GM19397 (cell line): ENCODE measurements at regions not wholly inside any gene's neighbourhood (a gene's known extent, or its start where the extent isn't known, plus 50 kb on each side); places are given as distances from the start of the nearest gene placed in this dataset.

ENCODE experiments used
- ATAC-seq: cut with Tn5 transposase; IDR thresholded peaks from one replicate; pipeline ENCODE4 v1.9.1; 2021; ENCODE audit warnings: mild to moderate bottlenecking, moderate library complexity; ENCODE audit not compliant: unreplicated experiment

DNA sequence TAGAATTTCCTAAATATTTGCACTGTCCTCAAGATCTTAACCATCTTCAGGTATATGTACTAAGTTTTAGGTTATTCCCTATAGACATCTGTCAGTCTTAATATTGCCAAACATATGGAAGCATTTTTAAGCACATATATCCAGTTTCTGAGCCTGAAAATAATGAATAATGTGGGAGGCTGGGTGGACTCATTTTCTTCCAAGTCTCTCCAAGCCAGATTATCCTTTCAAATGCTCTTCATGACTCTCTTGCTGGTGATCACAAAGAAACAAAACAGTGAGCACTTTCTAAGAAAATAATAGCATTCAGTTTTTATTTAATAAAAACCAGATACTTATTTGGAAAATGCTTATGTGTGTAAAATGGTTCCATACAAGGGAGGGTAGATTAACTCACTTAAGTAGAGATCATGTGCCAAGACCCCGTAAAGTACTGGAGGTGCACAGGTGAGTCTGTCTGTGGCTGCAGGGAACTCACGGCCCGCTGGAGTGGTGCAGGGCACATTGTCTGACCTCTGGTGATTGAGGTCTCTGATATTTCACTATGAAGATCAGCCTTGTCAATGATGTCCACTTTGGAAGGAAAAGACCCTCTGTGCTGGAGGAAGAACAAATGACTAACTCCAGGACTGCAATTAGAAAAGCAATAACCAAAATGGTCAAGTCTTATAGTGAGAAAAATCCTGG, 161.6 kb downstream of the TMEM18 start:
- ATAC-seq, result no peak

DNA sequence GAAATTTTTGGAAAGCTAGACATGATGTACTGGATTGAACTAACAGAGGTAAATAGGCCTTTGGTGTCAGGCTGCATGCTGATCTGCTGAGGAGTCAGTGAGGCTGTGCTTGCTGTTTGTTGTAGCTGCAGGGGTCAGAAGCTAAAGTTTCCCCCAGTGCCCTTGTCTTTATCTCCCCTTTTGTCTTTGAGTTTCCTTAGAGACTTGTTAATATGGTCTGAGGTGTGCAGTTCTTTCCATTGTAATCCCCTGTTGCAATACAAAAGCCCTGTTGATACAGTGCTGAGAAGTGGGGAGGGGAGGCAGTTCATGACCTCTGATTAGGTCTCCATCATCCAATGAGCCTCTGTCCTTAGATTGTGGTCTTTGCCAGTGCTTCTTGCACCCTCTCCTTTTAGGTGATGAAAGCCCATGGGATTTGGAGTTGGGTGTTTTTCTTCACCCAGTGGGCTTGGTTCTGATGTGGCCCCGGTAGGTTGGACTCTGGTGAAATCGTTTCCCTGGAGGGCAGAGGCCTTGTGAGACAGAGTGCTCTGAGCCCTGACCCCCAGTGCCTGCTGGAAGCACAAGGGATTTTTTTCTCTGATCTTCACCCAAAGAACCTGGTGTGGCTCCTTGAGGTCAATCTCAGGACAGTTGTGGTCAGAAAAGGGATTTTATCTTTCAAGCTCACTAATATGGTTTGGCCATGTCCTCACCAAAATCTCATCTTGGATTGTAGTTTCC, 163.1 kb downstream of the TMEM18 start:
- no peak for ATAC-seq

- ATAC-seq, result no peak
Measured at GRCh38 chr2:510839-511238, 166.4 kb downstream of the TMEM18 start.

DNA sequence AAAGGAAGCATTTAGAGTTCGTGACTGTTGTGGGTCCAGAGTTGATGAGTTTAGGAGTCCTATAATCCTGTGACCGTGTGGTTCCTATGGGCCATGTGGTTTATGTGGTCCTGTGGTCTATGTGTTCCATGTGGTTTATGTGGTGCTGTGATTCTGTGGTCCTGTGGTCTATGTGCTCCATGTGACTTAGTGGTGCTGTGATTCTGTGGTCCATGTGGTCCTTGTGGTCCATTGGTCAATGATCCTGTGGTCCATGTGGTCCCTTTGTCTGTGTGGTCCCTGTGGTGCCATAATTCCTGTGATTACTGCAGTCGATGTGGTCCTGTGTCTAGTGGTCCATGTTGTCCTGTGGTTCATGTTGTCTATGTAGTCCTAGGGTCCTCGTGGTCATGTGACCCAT, 167.3 kb downstream of the TMEM18 start:
- ATAC-seq, result no peak

DNA sequence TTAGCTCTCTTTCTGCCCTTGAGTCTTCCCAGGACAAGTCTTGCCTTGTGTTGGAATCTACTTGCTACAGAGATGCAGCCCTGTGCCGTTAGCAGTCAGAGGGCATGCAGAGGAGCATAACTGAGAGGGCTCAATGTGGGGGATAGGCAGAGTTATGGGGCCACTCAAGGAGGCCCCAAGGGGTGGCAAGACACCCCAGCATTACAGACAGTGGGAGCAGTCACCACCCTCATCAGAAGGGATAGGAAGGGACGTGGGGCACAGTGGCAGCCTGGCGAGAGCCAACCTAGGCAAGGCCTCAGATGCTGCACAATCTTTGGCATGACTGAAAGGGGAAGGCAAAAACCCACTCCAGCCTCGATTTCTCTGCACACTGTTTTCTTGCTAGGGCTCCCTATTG, 169.1 kb downstream of the TMEM18 start:
- no peak for ATAC-seq

DNA sequence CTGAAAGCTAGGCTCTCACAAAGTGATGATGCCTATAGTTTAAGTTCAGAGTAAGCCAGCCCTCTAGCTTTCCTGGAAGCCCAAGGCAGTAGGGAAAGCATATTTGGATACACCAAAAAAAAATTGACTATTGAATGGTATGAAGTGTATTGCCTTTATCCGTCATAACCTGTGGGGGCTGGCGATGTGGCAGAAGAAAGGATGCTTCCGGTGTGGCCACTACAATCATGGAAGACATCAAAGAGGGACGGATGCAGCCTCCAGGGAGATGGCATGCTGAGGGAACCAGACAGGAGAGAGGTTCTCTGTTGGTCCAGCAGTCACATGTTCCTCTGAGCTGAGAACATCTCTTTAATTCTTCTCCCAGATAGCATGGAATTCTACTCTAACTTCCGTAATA, 170.3 kb downstream of the TMEM18 start:
- no peak for ATAC-seq

DNA sequence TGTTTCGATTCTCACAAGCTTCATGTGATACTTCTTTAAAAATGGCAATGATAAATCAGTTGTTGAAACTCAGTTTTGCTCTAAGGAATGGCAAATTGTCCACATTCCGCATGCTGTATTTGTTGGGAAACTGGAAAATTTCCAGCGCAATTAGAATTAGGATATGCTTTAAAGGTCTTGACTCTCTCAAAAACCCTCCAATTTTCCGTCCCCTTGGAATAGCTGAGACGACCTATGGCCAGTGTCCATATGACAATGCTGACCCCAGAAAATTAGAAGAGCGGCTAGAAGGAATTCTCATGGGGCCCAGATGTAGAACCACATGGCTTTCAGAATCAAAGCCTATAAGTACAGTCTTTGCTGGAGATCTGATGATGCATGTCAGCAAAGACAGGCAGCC, 170.8 kb downstream of the TMEM18 start:
- ATAC-seq, result no peak

DNA sequence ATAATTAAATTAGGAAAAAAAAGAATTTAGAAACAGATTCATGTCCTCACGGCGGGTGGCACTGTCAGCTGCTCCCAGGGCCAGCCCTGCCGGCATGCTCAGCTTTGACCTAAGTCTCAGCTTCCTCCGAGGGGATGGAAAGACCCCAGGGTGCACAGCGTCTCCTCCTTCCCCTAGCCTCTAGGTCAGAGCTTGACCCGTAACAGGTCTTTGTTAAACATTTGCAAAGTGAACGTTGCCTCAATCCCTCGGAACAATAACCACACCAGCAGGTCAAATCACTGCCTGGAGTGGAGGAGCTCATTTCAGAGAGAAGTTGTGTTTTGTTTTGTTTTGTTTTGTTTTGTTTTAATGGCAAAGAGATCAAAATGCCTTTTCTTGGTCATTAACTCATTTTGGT, 171.3 kb downstream of the TMEM18 start:
- no peak for ATAC-seq

- ATAC-seq, result no peak
Measured at GRCh38 chr2:503288-503999, 173.8 kb downstream of the TMEM18 start.

DNA sequence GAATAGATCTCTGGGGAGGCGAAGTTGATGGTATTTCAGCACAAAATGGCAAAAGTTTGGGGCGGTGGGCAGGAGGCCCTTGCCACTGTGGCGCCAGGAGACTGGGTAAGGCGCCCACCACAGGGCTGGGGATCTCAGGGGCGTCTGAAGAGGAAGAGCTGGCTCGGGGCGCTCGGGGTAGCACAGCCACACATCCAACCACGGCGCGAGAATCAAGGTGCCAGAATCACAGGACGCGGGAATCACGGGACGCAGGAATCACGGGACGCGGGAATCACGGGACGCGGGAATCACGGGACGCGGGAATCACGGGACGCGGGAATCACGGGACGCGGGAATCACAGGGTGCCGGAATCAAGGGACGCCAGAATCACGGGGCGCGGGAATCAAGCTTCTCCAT, 174.4 kb downstream of the TMEM18 start:
- no peak for ATAC-seq

- ATAC-seq, result no peak
Measured at GRCh38 chr2:501667-502066, 175.5 kb downstream of the TMEM18 start.

DNA sequence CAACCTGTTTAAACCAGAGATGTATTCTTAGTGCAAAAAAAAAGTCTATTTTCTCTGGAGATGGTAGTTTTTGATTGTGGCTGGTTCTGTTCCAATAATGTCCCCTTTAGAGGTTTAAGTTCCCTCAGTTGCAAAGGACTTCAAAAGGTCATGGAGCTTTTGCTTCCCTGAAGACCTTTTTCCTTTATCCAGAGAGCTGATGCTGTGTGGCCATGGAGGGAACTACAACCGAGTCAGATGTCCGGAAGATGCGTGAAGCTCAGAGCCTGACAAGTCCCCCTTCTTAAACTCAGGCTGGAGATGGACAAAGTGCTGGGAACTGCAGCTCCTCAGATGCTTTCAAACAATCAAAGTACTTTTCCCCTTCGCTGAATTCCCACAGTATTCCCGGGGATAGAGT, 176.1 kb downstream of the TMEM18 start:
- ATAC-seq, result no peak

GRCh38 chr2:499726-500125, 177.5 kb downstream of the TMEM18 start:
- ATAC-seq, result no peak

- no peak for ATAC-seq
Measured at GRCh38 chr2:498493-499178, 178.6 kb downstream of the TMEM18 start.

DNA sequence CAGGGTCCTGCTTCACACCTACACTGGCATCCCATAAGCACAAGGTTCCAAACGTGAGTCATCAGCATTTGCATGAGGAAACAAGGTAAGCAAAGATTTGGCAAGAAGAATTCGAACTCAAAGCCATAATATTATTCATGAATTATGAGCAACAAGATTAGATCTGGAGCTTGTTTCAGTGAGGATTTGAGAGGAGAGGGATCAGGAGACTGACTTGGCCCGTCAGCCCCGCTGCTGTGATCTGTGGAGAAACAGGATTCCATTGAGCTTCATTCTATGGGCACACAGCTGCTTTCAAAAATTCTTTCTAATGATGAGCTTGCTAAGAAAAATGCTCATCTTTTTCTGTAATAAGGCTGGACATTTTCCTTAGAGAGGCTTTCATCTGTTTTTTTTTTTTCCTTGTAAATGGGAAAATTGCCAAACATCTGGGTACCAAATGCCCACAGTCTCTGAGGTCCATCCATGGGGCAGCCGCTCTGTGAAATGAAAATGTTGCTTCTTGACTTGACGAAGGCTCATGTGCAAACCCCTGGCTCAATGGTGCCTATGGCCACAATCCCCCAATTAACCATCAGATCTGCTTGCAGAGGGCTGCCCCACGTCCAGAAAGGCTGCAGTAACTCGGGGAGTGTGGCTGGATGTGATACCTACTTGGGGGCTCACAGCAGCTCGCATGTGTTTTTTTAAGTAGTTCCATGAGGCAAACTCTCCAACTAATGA, 179.3 kb downstream of the TMEM18 start:
- no peak for ATAC-seq

GRCh38 chr2:496729-497128, 180.5 kb downstream of the TMEM18 start:
- no peak for ATAC-seq

DNA sequence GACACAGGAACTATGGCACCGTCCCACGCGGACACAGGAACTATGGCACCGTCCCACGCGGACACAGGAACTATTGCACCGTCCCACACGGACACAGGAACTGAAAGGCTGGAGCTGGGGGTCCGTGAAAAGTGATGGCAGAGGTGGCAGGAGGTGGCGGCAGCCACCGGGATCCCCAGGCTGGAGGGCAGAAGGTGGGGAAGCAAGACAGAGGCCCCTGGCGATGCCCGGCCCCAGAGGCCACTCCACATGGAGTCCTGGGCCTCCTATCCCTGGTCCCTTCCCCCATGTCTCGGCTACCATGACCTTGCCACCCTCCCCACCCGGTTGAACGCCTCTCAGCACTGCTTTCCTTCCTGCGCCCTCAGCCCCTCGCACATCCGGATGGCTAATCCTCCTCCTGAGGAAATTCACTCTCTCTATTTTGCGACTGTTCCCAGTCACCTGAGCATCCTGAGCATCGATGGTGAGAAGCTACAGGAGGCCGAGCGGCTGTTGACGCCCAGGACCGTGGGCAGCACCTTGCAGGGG, 181.4 kb downstream of the TMEM18 start:
- ATAC-seq, result no peak

GRCh38 chr2:494853-495252, 182.4 kb downstream of the TMEM18 start:
- ATAC-seq, result no peak

- ATAC-seq, result no peak
Measured at GRCh38 chr2:493228-493627, 184.0 kb downstream of the TMEM18 start.

GRCh38 chr2:492178-492577, 185.0 kb downstream of the TMEM18 start:
- no peak for ATAC-seq

DNA sequence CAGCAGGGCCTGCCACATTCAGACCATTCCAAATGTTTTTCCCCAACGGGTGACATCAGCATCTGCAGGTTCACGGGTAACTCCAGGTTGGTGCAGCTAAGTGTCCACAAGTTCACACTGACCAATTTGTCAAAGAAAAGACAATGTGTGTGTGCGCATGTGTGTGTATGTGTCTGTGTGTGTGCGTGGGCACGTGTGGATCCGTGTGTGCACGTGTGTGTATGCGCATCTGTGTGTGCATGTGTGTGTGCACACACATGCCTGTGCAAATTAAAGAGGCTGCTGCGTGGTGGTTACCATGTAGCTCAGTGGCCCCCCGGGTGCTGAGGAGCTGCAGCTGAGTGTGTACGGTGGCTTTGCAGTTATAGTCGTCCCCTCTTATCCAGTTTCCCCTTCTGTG, 187.4 kb downstream of the TMEM18 start:
- ATAC-seq, result no peak
